PC-3 (cell line): ENCODE measurements at regions not wholly inside any gene's neighbourhood (a gene's known extent, or its start where the extent isn't known, plus 50 kb on each side); places are given as distances from the start of the nearest gene placed in this dataset.

Source experiments
- CTCF ChIP-seq: fragments of 300-600 bp; sonication (generic); conservative IDR thresholded peaks from 2 replicates; pipeline ENCODE4 v1.5.1; 2017; ENCODE audit warnings: antibody characterized with exemption, low read depth, mild to moderate bottlenecking, low read length
- EZH2 ChIP-seq: fragments of 300-600 bp; sonication (generic); IDR thresholded peaks from one replicate; pipeline ENCODE4 v1.6.1; 2017; ENCODE audit warnings: antibody characterized with exemption, mild to moderate bottlenecking, low read length; ENCODE audit not compliant: unreplicated experiment

DNA sequence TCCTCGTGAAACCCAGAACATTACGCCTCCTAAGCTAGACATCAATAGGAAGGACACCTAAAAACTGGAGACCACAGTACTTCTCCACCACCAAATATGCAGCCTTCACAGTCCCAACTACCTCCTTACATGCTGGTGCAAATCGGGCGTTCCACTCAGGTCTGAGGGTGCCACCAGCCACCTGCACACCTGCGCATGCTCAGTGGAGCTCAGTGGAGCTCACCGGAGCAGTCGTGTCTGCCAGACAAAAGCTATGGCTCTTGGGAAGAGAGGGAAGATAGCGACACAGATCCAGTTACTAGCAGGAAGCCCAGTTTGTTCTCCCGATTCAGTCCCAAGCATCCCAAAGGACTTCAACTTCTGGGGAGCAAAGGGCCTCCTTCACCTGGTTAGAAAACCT lies 237.1 kb downstream of the TSHZ3 start:
- TF ChIP-seq CTCF, result no peak
- no peak for TF ChIP-seq EZH2
